OCI-M1 (cell line): ENCODE measurements at regions not wholly inside any gene's neighbourhood (a gene's known extent, or its start where the extent isn't known, plus 50 kb on each side); places are given as distances from the start of the nearest gene placed in this dataset.

Source experiments
- DNase-seq: peaks from one replicate; lab custom pipeline; 2025; lab: John Stamatoyannopoulos, UW

DNA sequence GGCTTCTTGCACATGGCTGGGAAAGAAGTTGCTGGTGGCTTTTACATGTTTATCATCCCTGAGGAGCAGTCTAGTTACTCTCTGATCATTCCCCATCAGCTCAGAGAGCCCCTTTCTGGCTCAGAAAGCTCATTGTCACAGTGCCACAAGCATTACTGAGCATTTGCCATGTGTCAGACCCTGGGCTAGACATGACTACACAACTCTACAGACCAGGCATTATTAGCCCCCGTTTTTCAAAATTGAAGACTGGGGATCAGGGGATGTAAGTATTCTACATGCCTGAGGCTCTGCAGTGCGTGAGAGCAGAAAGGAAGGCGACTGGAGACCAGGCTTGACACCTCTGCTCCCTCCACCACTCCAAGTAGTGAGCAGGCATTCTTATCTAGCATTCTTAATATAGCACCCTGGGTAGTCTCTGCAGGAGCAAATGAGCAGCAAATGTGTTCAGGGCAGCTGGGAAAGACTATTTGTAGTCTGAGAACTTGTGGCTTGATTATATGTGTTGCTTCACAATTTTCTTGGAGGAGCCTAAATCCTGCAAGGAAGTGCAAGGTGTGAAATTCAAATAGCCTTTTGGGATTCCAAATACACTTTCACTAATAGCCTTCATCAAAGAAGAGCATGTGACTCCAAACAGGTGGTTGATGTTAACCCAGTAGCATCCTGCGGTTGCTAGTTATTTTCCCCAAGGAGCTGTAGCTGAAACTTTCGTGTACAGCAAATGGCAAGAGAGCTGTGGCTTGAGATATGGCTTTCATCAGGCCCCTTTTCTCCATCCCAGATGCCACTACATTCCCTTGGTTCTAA is 143.2 kb downstream of the DDX1 start:
- DNase-seq = no peak

GRCh38 chr2:15735484-15736326 is 144.0 kb downstream of the DDX1 start:
- no peak for DNase-seq

- DNase-seq = no peak
Measured at GRCh38 chr2:15736396-15737180, 144.9 kb downstream of the DDX1 start.

GRCh38 chr2:15737314-15738224 is 145.9 kb downstream of the DDX1 start:
- no peak for DNase-seq

DNA sequence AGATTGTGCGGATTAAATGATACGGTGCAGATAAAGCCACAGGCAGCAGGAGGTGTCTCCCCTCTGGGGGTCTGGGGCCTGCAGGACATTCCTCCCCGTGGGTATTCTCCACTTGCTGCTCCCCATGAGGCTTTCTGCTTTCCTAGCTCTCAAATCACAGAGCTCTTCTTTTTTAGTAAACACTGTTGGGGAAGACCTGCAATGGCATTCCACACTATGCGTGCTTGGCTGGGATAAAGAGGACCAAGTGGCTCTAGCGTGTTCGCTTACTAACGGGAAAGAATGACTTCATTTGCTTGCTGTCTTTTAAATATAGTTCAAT is 146.5 kb downstream of the DDX1 start:
- DNase-seq = no peak

- DNase-seq = no peak
Measured at GRCh38 chr2:15738943-15739342, 147.3 kb downstream of the DDX1 start.

DNA sequence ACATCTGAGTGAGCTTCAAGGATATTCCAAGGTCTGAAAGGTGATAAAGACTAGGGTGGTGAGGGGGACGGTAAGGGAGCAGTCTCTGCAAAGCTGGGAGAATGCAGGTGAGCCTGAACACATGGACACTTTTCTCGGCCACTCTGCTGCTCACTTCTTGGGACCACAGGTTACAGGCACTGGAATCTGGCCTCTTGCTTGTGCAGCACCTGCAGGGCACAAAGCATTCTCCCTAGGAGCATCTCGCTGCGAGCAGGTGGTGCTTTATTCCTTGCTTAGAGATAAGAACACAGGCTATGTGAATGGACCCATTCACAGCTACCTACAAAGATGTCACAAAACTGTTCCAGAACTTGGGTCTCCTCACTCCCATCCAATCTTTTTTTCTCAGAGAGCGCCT is 153.2 kb downstream of the DDX1 start:
- DNase-seq = no peak

GRCh38 chr2:15745350-15745749 is 153.7 kb downstream of the DDX1 start:
- no peak for DNase-seq

DNA sequence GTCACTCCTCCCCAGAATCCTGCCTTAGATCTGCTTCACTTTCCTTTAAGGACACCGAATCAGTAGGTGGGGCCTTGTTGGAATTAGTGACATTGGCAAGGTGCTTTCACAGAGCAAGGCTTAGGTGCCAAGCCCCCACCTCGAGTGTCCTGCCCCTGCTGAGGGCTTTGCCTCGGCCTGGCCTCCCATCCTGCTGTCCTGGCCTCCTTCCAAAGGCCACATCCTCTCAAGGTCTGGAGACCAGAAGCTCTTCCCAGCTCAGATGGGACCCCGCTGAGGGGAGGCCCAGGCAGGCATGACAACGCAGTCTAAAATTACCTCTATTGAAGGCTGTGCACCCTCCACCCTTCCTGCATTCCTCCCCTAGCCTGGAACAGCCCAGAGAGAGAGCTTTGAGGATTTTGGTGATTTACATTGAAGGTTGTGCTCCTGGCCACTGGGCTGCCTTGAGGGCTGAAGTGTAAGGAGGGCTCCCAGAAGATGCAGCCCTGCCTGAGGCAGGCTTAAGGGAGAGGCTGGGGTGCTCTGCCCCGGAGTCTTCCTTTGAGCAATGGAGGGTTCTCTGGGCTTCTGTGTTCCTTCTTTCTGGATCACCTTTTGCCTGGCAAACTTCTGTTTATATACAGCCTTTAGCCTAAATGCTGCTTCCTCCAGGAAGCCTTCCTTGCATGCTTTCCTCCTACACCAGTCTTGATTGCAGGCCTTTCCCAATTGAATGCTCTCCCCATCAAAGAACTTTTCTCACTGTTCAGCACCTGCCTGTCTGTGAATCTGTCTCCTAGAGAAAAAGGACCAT is 154.4 kb downstream of the DDX1 start:
- DNase-seq = no peak

DNA sequence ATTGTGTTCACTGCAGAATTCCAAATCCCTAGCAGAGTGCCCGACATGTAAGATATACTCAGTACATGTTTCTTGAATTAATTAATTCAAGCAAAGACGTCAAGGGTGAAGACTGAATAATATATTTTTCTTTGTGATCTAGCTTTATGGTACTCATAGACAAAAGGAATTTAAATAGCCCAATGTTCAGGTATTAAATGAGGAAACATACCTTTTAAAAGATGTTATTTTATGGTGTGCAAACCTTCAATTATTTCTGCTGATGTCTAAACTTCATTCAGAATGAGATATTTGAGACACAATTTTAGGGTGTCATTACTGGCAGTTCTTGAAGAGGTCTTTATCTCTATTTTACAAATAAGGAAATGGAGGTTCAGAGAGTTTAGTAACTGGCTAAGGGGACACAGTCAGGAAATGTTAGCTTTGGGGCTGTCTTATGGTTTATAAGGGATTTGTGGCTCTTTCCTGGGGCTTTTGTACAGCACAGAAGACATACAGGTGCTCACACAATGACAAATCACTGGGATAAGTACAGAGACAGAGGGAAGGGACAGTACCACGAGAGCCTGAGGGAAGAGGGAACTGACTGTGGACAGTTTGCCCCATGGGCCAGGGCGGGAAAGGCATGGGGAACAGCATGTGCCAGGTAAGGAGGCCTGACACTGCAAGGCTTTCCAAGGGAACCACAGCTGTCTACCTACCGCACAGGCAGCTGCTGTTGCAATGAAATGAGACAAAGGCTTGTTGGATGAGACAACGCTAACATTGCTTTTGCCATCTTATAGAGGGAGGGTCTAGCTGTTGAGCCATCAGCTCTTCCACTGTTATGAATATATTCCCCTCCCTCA is 155.3 kb downstream of the DDX1 start:
- DNase-seq = no peak

- DNase-seq = no peak
Measured at GRCh38 chr2:15747603-15748471, 156.2 kb downstream of the DDX1 start.

- peak; percentile 40 for DNase-seq
Measured at GRCh38 chr2:15748736-15749323, 157.2 kb downstream of the DDX1 start.

- no peak for DNase-seq
Measured at GRCh38 chr2:15749460-15750432, 158.1 kb downstream of the DDX1 start.

DNA sequence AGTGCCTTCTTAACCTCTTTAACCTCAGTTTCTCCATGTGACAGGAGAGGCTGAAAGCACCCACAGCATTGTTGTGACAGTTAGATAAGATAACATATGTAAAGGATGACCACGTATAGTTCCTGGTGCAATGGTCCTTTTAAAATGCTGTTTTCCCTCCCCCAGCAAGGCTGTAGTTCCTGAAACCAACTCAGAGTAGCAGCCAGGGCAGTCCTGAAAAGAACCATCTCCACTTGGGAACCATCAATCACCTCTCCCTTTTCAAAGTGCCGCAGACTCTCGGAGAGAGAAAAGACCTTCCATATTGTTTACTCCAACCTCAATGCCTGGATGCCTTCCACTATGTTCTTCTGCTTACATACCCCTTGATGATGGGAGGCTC is 158.8 kb downstream of the DDX1 start:
- DNase-seq = no peak

DNA sequence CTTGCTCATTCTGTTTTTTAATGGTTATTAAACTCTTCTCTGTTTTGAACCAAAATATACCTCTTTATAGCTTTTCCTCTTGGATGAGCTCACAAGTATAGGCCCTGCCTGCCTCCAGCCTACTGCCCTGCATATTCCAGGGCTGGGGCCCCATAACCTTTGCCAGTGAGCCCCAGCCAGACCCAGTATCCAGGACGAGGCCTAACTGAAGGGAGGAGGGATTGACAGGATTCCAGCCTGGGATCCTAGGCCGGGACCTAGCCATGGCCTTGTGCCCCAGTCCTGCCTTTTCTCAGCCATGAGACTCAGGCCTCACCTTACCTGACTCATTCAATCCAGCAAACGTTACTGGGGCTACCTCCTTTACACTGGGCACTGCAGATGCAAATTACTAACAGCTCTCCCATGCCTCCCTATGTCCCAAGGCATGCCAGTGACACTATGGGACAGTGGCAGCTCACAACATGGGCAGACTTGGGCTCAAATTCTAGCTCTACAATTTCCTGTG is 159.2 kb downstream of the DDX1 start:
- DNase-seq = no peak

- DNase-seq = no peak
Measured at GRCh38 chr2:15751477-15751876, 159.8 kb downstream of the DDX1 start.
